Stimulated activated CD4-positive, alpha-beta T cell treated with anti-CD3 and anti-CD28 coated beads, Interleukin-4, amount 100 ng/mL, for 4 hours (primary cell): ENCODE measurements at regions not wholly inside any gene's neighbourhood (a gene's known extent, or its start where the extent isn't known, plus 50 kb on each side); places are given as distances from the start of the nearest gene placed in this dataset.
"Not testable (repeated sequence)": the region's sequence is repeated elsewhere in the genome, so short reads cannot be mapped to it uniquely, and the experiment has no call there.

Experiments used
- DNase-seq, 2 experiments: peaks; one replicate each; pipeline ENCODE4 v3.0.0-alpha.2; 2020

DNA sequence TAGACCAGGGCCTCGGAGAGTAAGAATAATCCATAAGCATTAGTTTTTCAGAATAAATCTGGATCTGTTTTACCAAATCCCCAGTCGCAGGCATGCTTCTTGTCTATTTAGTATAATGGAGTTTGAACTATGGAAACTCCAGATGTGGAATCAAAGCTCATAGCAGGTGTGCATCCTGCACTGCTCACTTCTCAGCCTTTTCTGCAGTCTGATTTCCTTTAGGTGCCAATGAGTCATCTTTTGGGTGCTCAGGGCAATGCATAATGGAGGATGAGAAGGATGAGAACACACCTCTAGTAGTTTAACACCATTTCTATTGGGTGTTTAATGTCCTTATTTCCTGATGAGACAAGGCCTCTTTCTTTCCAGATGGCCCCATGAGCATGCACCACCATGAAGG is 961.2 kb downstream of the TMEM121 start:
- no peak for DNase-seq

DNA sequence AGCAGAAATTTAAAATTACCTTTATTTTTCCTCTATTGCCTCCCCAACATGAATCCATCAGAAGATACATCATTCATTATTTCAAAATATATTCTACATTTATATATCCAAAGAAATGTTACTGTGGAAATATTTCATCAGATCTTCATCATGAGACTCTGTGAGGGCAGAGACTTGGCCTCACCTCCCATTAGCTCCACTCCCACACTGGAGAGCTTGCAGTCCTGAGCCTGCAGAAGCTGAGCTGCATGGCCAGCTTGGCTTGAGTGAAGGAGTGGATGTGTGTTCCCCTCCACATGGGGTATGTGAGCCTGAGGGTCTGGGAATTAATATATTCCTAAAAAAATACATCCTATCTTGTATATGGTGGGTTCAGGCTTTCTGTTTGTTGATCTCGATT is 961.9 kb downstream of the TMEM121 start:
- DNase-seq, result no peak

DNA sequence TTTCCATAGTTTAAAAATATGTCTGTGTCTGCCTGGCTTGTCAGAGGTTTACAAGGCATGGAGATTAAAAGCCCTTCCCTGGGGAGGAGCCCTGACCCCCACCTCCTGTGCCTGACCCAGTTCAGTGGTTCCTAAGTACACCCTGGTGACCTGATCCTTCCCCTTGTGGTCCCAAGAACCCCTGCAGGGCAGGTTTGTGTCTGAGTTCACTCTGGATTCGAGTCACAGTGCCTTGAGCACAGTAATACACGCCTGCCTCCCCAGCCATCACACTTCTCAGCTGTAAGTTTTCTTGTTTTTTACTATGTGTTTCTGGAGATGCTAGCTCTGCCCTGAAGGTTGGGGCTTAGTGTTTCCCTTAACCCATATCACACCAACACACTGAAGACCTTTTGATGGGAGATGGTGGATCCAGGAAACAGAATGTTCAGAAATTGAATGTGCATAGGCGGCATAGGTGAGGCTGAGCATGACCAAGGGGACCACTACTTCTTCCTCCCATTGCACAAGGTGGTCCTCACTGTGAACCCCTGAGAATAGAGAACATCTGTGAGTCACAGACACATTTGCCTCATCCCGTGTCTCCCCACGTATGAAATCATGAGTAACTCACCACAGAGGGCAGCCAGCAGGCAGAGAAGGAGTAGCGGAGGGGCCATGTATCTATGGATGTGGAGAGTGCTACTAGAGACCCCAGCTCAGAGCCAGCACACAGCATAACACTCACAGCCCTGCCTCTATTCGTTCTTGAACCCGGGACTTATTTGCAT is 962.9 kb downstream of the TMEM121 start:
- no peak for DNase-seq

DNA sequence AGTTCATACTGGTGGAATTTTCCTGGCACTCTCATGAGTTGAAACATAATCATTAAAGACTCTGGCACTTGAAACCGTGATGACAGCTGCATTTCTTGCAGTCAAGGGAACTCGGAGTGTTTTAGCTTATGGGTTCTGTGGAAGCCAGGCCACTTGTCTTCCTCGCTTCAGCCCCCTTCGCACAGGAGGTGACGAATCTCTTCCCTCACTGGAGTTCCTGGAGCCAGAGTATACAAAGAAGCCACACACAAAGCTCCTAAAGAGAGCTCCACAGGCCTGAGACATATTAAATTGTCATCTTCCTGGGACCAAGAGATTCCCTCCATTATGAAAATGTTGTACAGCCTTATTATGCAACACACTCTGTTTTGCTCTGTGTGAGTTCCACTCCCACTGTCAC is 964.1 kb downstream of the TMEM121 start:
- no peak for DNase-seq

DNA sequence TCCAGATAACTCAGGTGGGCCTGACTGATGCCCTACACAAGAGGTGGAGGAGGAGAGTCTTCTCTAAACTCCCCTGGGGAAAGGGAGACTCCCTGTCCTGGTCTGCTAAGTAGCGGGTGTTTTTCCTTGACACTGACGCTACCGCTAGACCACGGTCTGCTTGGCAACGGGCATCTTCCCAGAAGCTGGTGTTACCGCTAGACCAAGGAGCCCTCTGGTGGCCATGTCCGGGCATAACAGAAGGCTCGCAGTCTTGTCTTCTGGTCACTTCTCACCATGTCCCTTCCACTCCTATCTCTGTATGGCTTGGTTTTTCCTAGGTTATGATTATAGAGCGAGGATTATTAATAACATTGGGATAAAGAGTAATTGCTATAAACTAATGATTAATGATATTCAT is 965.5 kb downstream of the TMEM121 start:
- DNase-seq, result no peak

DNA sequence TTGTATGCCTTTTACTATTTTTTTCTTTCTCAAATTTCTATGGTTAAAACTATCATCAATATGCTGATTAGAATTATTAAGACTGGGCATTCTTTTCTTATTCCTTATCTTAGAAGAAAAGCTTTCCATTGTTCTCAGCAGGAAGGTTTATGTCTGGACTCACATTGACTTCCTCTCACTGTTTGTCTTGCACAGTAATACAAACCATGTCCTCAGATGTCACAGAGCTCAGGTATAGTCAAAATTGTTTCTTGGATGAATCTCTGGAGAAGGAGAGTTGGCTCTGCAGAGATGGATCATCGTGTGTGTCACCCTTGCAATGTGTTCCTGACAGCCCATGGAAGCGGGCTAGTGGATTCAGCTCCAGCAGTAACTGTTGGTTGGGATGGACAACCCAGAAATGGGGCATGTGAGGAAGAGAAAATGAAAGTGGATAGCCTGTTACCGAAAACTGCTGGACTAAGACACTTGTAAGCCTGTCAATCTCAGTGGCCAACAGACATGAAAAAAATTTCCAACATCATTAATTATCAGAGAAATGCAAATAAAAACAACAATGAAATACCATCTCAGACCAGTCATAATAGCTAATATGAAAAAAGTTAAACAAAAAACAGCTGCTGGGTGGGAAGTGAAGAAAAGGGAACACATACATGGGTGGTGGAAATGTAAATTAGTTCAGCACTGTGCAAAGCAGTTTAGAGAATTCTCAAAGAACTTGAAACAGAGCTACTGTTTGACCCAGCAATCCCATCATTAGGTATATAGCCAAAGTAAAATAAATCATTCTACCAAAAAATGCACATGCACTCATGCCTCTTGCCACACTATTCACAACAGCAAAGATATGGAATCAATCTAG is 967.8 kb downstream of the TMEM121 start:
- no peak for DNase-seq

DNA sequence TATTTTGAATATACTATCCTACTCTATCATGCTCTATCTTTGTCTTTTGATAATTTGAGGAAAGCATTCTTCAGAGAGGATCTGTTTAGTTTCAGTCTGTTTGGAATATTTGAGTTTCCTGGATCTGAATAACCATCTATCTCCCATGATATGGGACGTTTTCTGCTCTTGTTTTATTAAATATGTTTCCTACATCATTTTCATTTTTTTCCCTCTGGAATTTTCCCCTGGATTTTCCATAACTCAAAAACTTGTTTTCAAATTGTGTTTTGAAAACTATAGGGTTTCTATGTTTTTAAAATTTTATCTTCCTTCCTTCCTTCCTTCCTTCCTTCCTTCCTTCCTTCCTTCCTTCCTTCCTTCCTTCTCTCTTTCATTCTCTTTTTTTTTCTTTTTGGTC is 974.2 kb downstream of the TMEM121 start:
- no peak for DNase-seq

DNA sequence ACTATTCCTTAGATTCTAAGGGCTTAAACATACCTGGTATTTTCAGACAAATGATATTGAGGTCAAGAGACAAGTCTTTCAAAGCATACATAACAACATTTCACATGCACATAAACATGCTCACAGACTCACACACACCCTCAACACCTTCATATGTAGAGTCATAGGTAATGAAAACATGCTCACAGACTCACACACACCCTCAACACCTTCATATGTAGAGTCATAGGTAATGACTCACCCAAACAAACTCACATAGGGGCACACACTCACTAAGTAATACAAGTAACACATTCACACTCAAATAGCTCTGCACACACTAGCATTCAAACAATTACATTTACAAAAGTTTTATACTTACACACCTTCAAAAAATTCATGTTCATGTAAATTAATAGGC is 975.5 kb downstream of the TMEM121 start:
- DNase-seq, result no peak

DNA sequence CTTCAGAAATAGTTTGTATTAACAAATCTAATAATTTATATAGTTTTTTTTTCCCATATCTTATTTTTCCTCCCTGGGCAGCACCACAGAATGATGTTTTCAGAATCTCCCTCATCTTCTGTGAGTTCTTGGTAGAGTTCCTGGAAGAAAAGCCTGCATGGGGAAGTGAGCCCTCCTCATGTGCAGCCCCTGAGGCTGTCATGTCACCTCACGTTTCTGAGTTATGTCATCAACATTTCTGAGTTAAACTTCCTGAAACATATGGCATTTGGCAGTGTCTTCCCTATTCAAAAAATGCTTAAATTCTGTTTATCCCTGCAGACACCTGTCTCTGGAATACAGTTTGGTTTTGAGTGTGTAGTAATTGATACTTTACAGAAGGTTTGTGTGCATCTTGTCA is 979.0 kb downstream of the TMEM121 start:
- no peak for DNase-seq

DNA sequence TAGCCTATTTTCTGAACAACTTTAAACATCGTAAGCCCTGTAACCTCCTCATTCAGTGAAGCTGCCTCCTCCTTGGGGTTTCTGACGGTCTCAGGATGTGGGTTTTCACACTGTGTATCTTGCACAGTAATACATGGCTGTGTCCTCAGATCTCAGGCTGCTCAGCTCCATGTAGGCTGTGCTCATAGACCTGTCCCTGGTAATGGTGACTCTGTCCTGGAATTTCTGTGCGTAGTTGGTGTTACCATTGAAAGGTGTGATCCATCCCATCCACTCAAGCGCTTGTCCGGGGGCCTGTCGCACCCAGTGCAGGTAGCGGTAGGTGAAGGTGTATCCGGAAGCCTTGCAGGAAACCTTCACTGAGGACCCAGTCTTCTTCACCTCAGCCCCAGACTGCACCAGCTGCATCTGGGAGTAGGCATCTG is 980.5 kb downstream of the TMEM121 start:
- DNase-seq, result peak in 1 of 2 experiments; percentile 24

DNA sequence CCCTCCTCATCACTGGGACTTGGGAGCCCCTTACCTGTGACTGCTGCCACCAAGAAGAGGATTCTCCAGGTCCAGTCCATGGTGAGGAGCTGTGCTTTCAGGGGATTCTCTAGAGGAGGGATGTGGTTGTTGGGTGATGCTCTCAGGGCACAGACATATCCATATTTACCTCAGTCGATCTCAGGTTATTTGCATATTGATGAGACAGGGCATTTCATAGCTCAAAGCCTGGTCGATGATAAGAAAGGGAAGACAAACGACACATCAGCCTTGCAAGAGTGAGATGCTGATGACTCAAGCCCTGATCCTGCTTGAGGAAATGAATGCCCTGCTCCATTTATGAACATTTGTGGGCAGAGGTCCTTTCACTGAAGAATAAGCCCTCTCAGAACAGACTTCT is 981.0 kb downstream of the TMEM121 start:
- DNase-seq, result no peak

DNA sequence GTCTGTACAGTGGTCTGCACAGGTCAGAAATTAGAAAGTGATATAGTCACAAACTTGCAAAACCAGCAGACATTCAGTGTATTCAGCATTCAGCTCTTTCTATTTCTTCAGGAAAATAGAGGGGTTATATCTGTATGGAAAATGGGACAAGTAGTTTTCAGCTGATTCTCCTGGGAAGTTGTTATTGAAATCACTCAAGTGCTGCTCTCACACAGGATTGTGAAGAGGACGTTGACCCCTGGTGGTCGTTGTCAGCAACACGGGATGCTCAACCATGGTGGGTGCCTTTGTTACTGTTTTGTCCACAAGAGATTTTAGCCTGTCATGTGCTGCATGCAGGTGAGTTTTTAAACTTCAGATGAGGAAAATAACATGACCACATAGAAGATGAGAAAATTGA is 981.8 kb downstream of the TMEM121 start:
- DNase-seq, result no peak

DNA sequence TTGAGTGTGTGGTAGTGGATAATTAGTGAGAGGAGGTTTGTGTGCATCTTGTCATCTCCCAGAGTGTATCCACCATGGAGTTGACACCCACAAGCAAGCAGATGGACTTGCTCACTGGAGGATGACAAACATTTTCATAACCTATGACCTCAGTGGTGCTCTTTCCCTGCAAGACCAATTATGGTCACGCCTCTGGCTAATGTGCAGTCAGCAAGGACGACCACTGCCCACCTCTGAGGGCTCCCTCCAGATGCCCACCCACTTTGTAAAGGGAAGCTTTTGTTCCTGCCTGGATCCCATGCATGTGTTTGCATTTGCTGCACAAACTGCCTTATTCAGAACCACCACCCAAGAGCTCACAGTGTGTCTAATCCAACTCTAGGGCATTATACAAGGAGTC is 982.8 kb downstream of the TMEM121 start:
- DNase-seq, result no peak

DNA sequence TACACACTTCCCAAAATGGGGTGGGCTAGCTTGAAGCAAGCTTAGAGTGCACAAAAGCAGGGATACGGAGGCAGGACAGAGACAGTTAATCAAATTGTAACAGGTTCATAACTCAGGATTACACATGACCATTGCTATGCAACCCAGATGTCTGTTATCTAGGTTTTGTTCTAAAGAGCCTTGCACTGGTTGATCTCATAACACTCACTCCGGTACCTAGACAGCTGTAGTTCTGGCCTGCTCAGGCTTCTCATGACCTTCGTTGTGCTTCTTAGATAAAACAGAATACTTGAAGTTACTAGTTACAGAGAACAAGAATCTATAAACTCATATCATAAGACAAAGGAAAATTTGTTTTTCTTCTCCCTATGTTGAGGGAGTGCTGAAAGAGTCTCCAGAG is 983.4 kb downstream of the TMEM121 start:
- DNase-seq, result no peak

DNA sequence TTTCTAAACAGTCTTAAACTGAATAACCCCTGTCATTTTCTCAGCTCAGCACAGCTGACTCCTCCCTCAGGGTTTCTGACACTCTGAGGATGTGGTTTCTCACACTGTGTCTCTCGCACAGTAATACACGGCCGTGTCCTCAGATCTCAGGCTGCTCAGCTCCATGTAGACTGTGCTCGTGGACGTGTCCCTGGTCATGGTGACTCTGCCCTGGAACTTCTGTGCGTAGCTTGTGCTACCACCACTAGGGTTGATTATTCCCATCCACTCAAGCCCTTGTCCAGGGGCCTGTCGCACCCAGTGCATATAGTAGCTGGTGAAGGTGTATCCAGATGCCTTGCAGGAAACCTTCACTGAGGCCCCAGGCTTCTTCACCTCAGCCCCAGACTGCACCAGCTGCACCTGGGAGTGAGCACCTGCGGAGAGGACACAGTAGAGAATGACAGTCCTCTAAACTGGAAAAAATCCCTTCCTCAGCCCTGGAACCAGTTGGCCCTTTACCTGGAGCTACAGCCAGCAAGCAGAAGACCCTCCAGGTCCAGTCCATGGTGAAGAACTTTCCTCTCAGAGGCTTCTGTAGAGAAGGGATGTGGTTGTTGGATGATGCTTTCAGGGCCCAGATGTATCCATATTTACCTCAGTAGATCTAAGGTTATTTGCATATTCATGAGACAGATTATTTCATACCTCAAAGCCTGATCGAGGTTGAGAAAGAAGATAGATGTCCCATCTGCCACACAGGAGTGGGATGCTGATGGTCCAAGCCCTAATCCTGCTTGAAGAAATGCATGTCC is 984.8 kb downstream of the TMEM121 start:
- DNase-seq, result peak in 1 of 2 experiments; percentile 46

DNA sequence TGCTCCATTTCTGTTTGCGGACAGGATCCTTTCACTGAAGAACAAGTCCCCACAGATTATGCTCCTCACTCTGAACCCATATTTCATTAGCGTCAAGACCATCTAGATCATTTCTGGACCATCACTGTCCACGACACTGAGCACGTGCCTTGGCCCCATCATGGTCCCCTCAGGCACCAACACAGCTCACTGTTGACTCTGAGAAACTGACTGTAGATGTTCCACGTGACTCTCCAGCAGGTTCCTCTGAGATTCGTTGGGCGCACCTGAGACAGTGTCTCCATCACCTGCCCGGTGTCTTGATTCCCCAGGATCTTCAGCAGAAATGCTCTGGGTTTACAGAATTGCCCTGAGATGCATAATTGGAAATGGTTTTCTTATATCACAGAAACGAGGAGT is 985.4 kb downstream of the TMEM121 start:
- DNase-seq, result no peak

DNA sequence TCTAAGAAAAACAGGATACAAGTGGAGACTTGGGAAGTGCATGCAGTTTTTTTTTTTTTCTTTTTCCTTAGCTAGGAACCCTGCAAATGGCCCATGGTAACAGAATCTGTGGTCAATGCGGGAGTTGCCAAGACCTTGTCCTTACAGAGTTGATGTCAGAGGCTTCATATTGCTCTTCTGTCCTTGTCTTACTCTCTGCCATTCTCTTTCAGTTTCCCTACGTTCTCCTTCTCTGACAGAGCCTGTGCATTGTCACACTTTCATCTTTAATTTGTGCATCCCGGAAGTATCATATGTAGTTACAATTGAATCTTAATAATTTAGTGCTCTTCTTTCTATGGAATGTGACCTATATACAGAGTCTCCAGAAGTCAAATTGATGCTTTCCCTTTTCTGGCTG is 986.9 kb downstream of the TMEM121 start:
- no peak for DNase-seq

DNA sequence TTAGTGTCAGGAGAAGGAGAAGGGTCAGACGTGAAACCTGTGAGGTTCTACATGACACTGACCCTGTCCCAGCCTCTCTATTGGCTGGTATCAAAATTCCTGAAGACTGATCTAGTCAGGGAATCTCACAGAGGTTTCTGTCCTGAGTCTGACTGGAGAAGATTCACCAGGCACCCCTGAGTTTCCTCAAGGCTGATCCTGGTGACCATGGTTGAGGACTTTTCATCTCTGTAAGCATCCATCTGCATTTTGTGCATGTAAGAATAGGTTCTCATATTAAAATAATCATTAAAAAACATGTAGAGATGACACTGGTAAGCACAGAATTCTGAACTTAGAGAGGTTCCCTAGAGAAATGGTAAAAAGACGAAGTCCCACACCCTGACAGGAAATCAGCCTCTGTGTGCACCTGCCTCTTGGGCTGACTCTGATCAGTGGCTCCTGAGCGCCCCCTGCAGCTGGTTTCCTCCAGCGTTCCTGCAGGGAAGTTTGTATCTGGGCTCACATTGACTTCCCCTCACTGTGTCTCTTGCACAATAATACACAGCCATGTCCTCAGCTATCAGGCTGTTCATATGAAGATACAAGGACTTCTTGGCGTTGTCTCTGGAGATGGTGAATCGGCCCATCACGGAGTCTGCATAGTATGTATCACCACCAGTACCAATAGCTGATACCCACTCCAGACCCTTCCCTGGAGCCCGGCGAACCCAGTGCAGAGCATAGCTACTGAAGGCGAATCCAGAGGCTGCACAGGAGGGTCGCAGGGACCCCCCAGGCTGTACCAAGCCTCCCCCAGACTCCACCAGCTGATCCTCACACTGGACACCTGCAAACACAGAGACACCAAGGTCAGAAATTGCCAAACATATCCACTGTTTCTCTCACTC is 991.9 kb downstream of the TMEM121 start:
- peak; percentile 72 to 82 for DNase-seq

DNA sequence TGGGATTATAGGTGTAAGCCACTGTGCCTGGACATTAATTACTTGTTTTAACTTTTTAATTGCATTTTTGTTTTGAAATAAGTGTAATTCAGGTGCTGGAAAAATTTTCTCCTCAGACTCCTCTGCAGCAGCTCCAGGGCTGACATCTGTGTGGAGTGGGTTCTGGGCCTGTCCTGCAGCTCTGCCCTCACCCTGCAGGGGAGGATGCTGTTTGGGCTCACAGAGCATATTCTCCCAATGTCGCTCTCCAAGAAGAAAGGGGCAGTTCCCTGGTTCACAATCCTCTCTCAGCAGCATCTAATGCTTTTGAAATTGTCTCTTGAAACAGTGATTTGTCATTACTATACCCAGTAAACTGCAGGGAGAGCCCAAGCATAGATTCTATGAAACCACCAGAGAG is 995.7 kb downstream of the TMEM121 start:
- DNase-seq, result not testable (repeated sequence)

DNA sequence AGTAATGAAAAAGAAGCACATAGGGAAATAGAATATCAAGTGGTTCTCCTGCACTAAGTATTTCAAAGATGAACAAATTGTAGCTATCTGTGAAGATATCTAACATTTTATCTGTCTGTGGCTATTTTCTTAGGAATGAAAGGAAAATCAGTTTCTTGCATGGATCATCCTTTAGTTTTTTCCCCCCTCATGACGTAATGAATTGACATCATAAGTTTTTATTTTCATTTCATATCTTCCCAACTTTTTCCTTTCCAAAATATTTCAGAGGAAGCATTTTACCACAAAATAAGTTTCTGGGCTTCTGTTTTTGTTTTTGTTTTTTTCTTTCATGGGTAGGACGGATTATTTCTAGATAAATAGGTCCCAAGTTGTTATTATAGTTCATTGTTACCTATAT is 996.6 kb downstream of the TMEM121 start:
- DNase-seq, result no peak

DNA sequence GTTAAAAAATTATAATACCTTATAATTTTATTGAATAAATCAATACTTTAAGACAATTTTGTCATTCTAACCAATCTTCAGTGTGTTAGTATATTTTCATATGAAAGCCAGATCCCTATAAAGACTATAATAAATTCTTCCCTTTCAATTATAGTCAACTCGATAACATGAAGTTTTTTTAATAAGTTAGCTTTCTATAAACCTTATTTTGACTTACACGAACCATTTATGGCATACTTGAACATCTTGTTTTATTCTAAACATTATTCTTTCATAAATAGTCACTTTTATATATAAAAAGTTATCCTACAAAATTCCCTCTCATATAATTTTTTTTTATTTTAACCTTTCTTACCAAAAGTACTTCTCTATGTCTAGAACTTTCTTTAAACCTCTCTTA is 1002.3 kb downstream of the TMEM121 start:
- no peak for DNase-seq

DNA sequence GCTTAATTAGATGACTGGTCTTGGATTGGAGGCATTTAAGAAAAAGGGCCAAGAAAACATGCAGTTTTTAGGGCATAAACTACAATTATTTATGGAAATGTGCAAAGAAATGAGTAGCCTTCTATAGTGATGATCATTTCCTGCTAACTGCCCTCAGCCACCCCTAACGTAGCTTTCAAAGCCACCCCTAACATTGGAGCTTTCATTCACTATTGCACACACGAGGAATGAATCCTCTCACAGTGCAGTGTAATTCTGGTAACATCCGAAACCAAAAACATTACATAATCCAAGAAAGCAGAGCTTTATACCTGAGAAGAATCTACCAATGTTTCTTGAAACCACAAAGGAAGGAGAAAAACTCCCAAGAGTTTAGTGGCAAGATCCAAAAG is 1003.6 kb downstream of the TMEM121 start:
- no peak for DNase-seq
